Erythroblast (primary cell): ENCODE measurements at regions not wholly inside any gene's neighbourhood (a gene's known extent, or its start where the extent isn't known, plus 50 kb on each side); places are given as distances from the start of the nearest gene placed in this dataset.

Experiments used
- DNase-seq, 2 experiments: peaks; one replicate each; lab custom pipeline; 2025; lab: John Stamatoyannopoulos, UW
- GATA1 ChIP-seq: IDR thresholded peaks from 2 replicates; pipeline ENCODE4 v1.6.1; 2011; ENCODE audit warnings: low read depth, mild to moderate bottlenecking, control low read depth, low read length, moderate library complexity
- POLR2A ChIP-seq: IDR thresholded peaks from 2 replicates; pipeline ENCODE4 v1.6.1; 2011; ENCODE audit warnings: mild to moderate bottlenecking, low read length

DNA sequence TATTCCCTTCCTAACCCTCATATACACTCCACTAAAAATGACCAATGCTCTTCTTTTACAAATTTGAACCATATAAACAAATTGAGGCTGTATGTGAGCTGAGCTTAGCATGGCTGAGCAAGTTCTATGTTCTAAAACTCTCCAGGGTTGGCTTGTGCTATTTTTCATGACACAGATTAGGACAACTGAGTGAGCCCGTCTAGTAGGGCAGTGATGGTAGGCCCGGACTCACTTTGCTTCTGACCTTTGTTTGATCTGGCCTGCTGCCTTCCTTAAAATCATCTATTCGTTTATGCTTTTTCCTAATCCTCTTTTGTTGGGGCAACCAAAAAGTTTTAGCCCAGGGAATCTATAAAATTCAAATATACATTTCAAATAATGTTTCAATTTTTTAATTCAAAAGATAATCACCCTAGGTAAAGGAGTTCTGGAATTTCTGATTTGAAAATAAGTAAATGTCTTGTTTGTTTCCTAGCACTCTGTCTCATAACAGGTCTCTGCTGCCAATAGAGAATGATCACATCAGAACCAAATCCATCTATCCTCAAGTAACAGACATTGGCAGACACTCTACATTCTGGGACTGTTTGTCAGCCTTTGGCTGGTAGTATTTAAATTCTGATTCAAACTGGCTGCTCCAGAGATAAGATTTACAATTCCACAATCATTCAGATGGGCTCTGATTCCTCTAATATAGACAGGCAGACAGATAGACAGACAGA lies 217.0 kb upstream of the TARS1 start:
- DNase-seq: no peak
- TF ChIP-seq POLR2A: no peak
- TF ChIP-seq GATA1: no peak

DNA sequence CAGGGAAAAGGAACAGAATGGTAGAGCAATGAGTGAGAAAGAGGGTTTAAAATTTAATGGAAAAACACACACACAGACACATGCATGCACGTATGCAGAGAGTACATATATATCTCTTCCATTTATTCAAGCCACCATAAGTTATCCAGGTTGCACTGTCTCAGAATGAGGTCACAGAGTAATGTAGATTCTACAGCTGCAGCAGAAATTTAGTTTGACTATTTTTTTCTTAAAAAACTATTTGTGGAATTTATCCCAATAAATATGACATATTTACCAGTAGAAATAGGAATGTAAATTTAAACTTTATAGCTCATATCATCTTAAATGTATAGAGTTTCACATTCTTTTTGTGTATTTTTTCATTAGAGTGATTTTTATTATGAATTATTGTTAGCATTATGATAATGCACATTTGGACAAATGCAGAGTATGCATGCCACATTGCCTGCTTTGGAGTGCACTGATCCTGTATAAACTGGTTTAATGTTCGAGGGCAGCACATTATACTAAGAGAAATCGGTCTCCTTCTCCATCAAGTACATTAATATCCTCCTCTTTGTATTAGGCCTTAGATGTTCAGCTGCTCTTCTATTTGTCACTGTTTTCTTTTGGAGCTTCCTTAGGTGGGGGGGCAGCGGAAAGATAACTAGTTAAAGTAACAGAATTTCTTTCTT lies 216.3 kb upstream of the TARS1 start:
- DNase-seq: no peak

DNA sequence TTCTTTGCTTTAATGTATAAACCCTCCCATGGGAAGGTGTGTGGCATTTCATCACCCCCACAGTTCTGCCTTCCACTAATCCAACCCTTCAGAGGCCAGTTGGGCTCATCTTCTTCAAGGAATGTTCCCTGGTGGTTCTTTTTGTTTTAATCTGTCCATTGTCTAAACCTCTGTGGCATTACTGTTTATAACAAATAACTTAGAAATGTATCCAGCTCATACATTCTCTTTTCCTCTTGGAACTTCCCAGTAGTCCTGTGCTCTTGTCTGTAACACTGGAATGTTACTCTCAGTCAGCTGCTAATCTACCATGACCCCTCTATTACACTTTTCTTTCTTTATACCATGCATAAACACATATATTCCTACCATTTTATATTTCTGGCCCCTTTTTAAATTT lies 213.5 kb upstream of the TARS1 start:
- no peak for TF ChIP-seq POLR2A
- TF ChIP-seq GATA1: no peak
- no peak for DNase-seq

More for the DNA sequence above, 216.3 kb upstream of the TARS1 start:
- TF ChIP-seq GATA1: no peak
- TF ChIP-seq POLR2A: no peak

DNA sequence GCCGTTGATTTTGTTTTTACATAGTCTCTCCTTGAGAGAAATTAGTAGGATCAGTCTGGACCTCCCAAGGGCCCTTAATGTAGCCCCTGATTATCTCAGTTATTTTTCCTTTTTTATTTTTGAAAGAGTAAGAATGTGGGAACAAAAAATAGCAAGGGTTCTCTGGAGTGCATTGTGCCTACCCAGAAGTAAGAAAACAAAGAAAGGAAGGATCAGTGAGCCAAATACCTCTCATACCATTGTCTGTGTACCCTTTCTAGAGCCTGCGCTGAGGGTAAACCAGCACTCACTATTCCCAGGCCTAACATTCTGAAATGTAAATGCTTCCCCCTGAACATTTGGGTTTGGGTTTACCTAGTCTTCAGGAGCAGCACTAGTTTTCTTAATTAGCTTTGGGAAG lies 213.0 kb upstream of the TARS1 start:
- DNase-seq: no peak
- TF ChIP-seq GATA1 (no peak), POLR2A (no peak)

DNA sequence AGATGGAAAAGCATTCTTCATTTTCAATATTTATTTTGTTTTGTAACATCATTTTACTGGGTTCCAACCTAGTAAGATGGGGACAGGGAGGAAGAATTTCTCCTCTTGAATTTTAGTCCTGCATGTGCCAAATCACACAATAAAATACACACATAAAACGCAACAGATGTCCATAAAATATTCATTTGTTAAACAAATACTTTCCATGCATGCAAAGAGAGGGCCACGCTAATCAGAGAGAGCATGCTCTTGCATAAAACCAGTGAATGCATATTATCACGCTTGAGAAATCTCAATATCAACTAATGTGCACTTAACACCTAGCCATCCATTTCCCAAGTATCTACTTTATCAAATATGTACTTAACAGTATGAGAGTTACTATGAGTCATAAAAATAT lies 212.6 kb upstream of the TARS1 start:
- no peak for DNase-seq
- TF ChIP-seq GATA1: no peak
- no peak for TF ChIP-seq POLR2A

DNA sequence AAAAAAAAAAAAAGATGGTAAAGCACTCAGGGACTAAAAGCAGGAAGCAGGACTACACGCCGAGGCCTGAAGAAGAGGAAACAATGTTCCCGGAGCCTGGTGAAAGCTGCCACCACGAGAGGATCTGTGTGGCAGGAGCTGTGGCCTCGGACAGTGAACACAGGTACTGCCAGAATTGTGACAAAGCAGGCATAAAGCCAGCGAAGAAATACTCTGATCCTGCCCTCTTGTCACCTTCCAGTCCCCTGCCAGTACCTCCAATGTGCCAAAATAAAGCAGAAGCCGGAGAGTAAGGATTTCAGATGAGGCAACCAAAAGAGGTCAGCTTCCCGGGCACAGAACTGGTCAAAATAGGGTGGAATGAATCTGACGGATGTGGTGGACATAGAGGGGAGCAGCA lies 211.5 kb upstream of the TARS1 start:
- no peak for DNase-seq
- no peak for TF ChIP-seq GATA1
- TF ChIP-seq POLR2A: no peak

DNA sequence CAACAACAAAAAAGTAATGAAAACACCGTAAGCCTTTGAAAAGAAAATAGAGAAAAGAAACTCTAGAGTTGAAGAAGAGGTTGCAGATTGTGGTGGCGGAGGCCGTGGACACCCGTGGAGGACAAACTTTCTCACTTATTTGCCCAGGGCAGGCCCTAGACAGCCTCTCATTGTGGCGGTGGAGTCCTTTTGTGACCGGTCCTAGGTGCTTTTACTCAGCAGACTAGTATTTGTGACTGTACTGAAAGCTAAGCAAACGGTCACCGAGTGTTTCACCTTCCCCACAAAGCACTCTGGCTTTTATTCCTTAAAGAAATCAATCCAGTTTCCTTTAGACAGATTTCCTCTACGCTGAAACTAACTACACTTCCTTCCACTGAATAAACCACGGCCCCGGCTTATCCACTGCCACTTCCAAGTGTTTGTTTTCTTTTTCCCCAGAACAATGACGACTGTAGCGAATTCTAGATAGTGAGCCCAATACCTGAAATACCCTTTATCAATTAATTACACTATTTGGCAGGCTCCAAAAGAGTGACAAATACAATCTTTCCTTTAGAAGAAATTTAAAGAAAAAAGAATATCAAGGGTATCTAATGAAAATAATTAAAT lies 210.2 kb upstream of the TARS1 start:
- TF ChIP-seq GATA1 (no peak), POLR2A (no peak)

DNA sequence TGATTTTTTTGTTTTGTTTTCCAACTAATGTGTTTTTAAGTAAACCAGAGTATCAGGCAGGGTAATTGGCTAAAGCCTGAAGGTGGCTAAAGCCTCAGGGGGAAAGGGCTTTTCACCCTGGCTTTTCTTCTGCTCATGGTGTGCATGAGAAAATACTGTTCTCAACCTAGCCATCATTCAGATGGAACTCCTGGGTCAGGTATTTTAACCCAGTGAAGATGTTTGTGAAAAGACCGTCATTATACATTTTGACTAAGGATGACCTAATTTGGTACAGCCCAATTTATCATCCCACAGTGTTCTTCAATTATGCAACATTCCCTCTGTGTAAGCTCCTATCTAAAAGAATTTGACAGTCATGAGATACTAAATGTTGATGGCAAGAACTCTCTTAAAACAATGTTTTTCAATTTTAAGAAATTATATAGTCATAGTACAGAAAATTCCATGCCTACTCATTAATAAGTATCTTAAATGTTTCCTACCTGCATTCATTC lies 209.5 kb upstream of the TARS1 start:
- TF ChIP-seq GATA1: no peak
- TF ChIP-seq POLR2A: no peak
- no peak for DNase-seq

More for the DNA sequence above, 210.2 kb upstream of the TARS1 start:
- DNase-seq: no peak

DNA sequence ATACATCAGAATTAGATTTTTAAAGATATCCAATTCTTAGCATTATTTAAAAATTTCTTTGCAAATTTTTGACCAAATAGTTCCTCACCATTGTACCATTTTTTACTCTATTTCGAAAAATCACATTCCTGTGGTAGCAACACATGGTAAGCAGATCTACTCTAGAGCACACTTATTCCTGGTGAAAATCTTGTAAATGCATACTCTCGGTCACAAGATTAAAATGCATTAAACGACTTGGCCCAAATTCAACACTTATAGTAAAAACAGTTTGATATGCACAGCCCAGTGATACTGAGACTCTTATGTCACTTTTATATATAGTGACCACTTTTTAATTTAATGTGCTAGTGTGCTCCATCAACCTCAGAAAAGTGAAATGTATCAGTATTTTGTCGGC lies 208.8 kb upstream of the TARS1 start:
- no peak for TF ChIP-seq POLR2A
- no peak for TF ChIP-seq GATA1
- DNase-seq: no peak

DNA sequence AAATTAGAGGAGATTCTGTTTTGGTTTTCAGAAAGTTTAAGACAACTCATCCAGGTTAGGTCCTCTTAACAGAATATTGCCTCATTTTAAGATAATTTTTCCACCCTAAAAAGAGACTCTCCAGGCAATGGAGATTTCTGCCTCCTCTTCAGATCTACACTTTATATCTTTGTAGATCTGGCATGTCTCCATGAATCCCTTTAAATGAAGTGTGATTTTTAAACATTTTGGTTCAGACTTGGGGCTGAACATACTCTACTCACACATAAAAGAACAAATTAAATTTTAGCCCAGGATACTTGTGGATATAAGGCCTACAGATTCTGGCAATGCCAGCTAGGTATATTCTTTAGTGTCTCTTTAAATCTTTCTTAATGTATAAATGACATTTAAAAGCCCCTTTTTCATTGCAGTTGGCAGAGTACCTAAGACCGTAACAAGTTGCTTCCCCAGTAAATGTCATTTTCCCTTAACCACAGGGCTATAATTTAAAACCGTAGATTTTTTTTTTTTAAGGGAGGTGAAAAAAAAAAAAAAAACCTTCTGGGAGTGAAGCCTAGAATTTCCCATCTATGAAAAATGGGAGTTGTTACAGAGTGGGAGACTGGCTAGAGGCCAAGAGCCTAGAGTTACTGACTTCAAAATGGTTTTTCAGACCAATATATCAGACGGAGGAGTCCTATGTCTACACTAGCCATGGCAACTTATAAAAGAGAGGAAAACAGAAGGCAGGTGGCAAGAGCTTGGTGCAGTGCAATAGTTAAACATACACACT lies 207.8 kb upstream of the TARS1 start:
- TF ChIP-seq GATA1 (no peak), POLR2A (no peak)
- DNase-seq: no peak

DNA sequence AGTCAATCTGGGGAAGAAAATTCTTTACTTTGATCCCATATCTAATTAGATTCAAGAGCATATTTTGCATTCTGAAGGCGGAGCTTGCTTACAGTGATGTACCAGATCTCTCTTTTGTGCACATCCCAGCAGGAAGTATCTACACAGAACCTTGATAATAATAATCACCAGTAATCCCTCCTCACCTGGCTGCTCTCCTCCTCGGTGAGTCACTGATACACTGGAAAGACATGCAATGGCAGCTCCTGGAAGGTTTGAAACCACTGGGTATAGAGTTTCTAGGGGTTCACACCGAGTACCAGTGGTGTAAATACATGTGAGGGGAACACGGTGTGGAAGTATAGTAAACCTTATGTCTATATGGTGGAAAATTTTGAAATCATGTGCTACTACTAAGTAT lies 205.5 kb upstream of the TARS1 start:
- no peak for TF ChIP-seq POLR2A
- TF ChIP-seq GATA1: no peak

DNA sequence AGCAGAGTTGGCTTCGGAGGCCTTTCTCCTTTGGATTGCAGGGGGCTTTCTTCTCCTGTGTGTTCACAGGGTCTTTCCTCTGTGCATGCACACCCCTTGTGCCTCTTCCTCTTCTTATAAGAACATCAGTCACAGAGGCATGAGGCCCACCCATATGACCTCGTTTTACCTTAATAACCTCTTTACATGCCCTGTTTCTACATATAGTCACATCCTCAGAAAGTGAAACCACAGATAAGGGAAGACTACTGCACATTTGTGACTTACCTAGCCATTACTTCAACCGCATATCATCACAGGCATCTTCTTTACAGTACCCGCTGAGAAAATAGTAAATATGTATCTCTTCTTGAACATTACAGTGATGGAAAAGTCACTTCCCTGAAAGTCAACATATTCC lies 204.9 kb upstream of the TARS1 start:
- no peak for DNase-seq
- no peak for TF ChIP-seq POLR2A
- no peak for TF ChIP-seq GATA1

More for the DNA sequence above, 205.5 kb upstream of the TARS1 start:
- DNase-seq: no peak

DNA sequence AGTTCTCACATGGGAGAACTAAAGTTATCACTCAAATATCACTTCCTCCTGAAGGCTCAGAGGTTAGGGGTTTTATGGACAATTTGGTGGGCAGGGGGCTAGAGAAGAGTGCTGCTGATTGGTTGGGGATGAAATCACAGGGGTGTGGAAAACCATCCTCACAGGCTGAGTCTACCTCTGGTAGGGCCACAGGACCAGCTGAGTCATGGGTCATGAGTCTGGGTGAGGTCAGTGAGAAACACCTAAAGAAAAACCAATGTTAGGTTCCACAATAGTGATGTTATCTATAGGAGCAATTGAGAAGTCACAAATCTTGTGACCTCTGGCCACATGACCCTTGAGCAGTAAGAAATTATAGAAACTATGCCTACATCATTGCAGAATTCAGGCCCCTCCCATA lies 203.3 kb upstream of the TARS1 start:
- DNase-seq: no peak
- TF ChIP-seq GATA1 (no peak), POLR2A (no peak)
